GM23338 (cell line): ENCODE measurements at regions not wholly inside any gene's neighbourhood (a gene's known extent, or its start where the extent isn't known, plus 50 kb on each side); places are given as distances from the start of the nearest gene placed in this dataset.

Source experiments
- ATAC-seq: fragments of 200-7000 bp; cut with Tn5 transposase; 3 replicates; pipeline ENCODE4 v1.9.1; 2020
- DNase-seq: peaks from one replicate; pipeline ENCODE4 v3.0.0-alpha.2; 2015; ENCODE audit warnings: low spot score
- H2AFZ ChIP-seq: fragments of 200-600 bp; sonication (generic); 2 replicates; pipeline ENCODE4 v1.8.0; 2016; ENCODE audit warnings: antibody characterized with exemption, mild to moderate bottlenecking, moderate library complexity
- H3F3A ChIP-seq: fragments of 200-600 bp; sonication (generic); replicated peaks from 2 replicates; pipeline ENCODE4 v1.8.0; 2017; ENCODE audit warnings: antibody characterized with exemption, mixed run types, low read depth
- H3K27ac ChIP-seq: fragments of 200-600 bp; sonication (generic); 2 replicates; pipeline ENCODE4 v1.6.1; 2016; ENCODE audit warnings: low read depth
- H3K27me3 ChIP-seq: fragments of 200-600 bp; sonication (generic); 2 replicates; pipeline ENCODE4 v1.8.0; 2016; ENCODE audit warnings: mild to moderate bottlenecking, mixed run types, moderate library complexity; ENCODE audit not compliant: insufficient read depth
- H3K36me3 ChIP-seq: fragments of 200-600 bp; sonication (generic); 2 replicates; pipeline ENCODE4 v1.8.0; 2016; ENCODE audit warnings: mild to moderate bottlenecking; ENCODE audit not compliant: insufficient read depth
- H3K4me1 ChIP-seq: fragments of 200-600 bp; sonication (generic); 2 replicates; pipeline ENCODE4 v1.8.0; 2016; ENCODE audit warnings: mild to moderate bottlenecking, moderate library complexity; ENCODE audit not compliant: insufficient read depth
- H3K4me2 ChIP-seq: fragments of 200-600 bp; sonication (generic); 2 replicates; pipeline ENCODE4 v1.7.1; 2017; ENCODE audit warnings: mixed run types
- H3K4me3 ChIP-seq: fragments of 200-600 bp; sonication (generic); 2 replicates; pipeline ENCODE4 v1.6.1; 2016; ENCODE audit warnings: mixed run types
- H3K79me2 ChIP-seq: fragments of 200-600 bp; sonication (generic); replicated peaks from 2 replicates; pipeline ENCODE4 v1.8.0; 2017; ENCODE audit warnings: mild to moderate bottlenecking; ENCODE audit not compliant: insufficient read depth
- H3K9me2 ChIP-seq: fragments of 200-600 bp; sonication (generic); 2 replicates; pipeline ENCODE4 v1.8.0; 2017; ENCODE audit not compliant: insufficient read depth
- H4K20me1 ChIP-seq: fragments of 200-600 bp; sonication (generic); replicated peaks from 2 replicates; pipeline ENCODE4 v1.8.0; 2017; ENCODE audit warnings: mild to moderate bottlenecking; ENCODE audit not compliant: insufficient read depth
- H3K27ac Mint-ChIP-seq: 2 replicates; pipeline ENCODE4 v1.8.0; 2020; ENCODE audit warnings: inconsistent platforms, mild to moderate bottlenecking, moderate library complexity, mixed read lengths
- H3K27me3 Mint-ChIP-seq: 3 replicates; pipeline ENCODE4 v1.8.0; 2022; ENCODE audit warnings: low read depth, mild to moderate bottlenecking, moderate library complexity, mixed read lengths, inconsistent platforms; ENCODE audit not compliant: insufficient read depth, poor library complexity
- H3K36me3 Mint-ChIP-seq: 3 replicates; pipeline ENCODE4 v1.8.0; 2021; ENCODE audit warnings: low read depth, mild to moderate bottlenecking, inconsistent platforms, moderate library complexity, mixed read lengths
- H3K4me1 Mint-ChIP-seq: 3 replicates; pipeline ENCODE4 v1.8.0; 2020; ENCODE audit warnings: mild to moderate bottlenecking, inconsistent platforms, mixed read lengths
- H3K4me3 Mint-ChIP-seq: 3 replicates; pipeline ENCODE4 v1.8.0; 2021; ENCODE audit warnings: moderate library complexity, mild to moderate bottlenecking, inconsistent platforms, mixed read lengths
- H3K9me3 Mint-ChIP-seq: 3 replicates; pipeline ENCODE4 v1.8.0; 2020; ENCODE audit warnings: moderate library complexity, mild to moderate bottlenecking, inconsistent platforms, mixed read lengths
- CREB1 ChIP-seq: fragments of 250-450 bp; sonication (Bioruptor Pico); IDR thresholded peaks from 2 replicates; pipeline ENCODE4 v1.5.0; 2020; ENCODE audit warnings: low read depth, mild to moderate bottlenecking, moderate library complexity
- ETS1 ChIP-seq: IDR thresholded peaks from 2 replicates; pipeline ENCODE4 v1.6.1; 2016; ENCODE audit warnings: antibody characterized with exemption
- EZH2 ChIP-seq: fragments of 200-600 bp; sonication (generic); IDR thresholded peaks from one replicate; pipeline ENCODE4 v1.8.0; 2017; ENCODE audit warnings: antibody characterized with exemption, mild to moderate bottlenecking, low read depth; ENCODE audit not compliant: unreplicated experiment
- EZH2phosphoT487 ChIP-seq: fragments of 200-600 bp; sonication (generic); IDR thresholded peaks from one replicate; pipeline ENCODE4 v1.8.1; 2018; ENCODE audit warnings: antibody characterized with exemption; ENCODE audit not compliant: unreplicated experiment
- JUNB ChIP-seq: IDR thresholded peaks from one replicate; pipeline ENCODE4 v1.6.1; 2016; ENCODE audit warnings: antibody characterized with exemption; ENCODE audit not compliant: unreplicated experiment
- NANOG ChIP-seq: IDR thresholded peaks from 2 replicates; pipeline ENCODE4 v1.6.1; 2016; ENCODE audit warnings: antibody characterized with exemption, borderline replicate concordance
- POLR2AphosphoS5 ChIP-seq: IDR thresholded peaks from 2 replicates; pipeline ENCODE4 v1.6.1; 2016; ENCODE audit warnings: antibody characterized with exemption, low read depth
- REST ChIP-seq: IDR thresholded peaks from one replicate; pipeline ENCODE4 v1.6.1; 2018; ENCODE audit warnings: antibody characterized with exemption; ENCODE audit not compliant: unreplicated experiment
- STAT1 ChIP-seq: IDR thresholded peaks from one replicate; pipeline ENCODE4 v1.6.1; 2016; ENCODE audit warnings: antibody characterized with exemption; ENCODE audit not compliant: unreplicated experiment
- ZNF114 ChIP-seq: fragments of 250-450 bp; sonication (Bioruptor Pico); IDR thresholded peaks from 2 replicates; pipeline ENCODE4 v1.5.0; 2020; ENCODE audit warnings: mild to moderate bottlenecking, moderate library complexity
- ZNF331 ChIP-seq: fragments of 250-450 bp; sonication (Bioruptor Pico); IDR thresholded peaks from 2 replicates; pipeline ENCODE4 v1.5.0; 2020; ENCODE audit warnings: low read depth, mild to moderate bottlenecking, moderate library complexity
- ZNF462 ChIP-seq: fragments of 250-450 bp; sonication (Bioruptor Pico); IDR thresholded peaks from 2 replicates; pipeline ENCODE4 v1.5.0; 2020; ENCODE audit warnings: mild to moderate bottlenecking, moderate library complexity
- TF ChIP-seq, protein P1 (sequence below), 2 experiments: fragments of 200-600 bp in 1 of 2; sonication (generic) in 1 of 2; conservative IDR thresholded peaks; 2 replicates each; pipeline versions ENCODE4 v1.5.1 to v1.6.1; 2016 to 2017; ENCODE audit warnings: antibody characterized with exemption in 2 of 2, low read depth in 2 of 2, mild to moderate bottlenecking in 2 of 2, moderate library complexity in 1 of 2

DNA sequence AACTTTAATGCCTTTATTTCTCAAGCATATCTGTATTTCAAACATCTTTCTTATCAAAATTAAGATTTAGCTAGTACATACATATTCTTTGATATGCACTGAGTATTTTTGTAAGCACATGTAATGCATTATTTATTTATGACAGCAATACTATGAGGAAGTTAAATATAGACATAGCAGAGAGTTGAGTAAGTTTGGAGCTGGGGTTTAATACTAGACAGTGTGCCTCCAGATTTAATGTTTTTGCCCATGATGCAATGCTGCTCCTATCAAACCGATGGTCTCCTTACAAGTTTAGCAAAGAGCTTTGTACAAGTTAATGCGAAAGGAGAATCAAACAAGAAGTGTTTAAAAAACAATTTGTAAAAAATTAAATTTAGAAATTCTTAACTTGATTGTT lies 826.6 kb upstream of the MGAT4C start:
- no peak overlapping the region for H3K4me3 ChIP-seq

More for the DNA sequence above, 826.6 kb upstream of the MGAT4C start:
- H3K36me3 ChIP-seq = no peaks in the 10 kb centered on the region
- DNase-seq (no peak), ATAC-seq (no peak)
- TF ChIP-seq CREB1 (CRISPR knock-in tag) (no peak), ZNF114 (no peak), JUNB (no peak), ETS1 (no peak), EZH2 (no peak), ZNF462 (CRISPR knock-in tag) (no peak), NANOG (no peak), STAT1 (no peak), POLR2AphosphoS5 (no peak), REST (no peak), ZNF331 (CRISPR knock-in tag) (no peak), EZH2phosphoT487 (no peak)
- TF ChIP-seq, protein P1, sequence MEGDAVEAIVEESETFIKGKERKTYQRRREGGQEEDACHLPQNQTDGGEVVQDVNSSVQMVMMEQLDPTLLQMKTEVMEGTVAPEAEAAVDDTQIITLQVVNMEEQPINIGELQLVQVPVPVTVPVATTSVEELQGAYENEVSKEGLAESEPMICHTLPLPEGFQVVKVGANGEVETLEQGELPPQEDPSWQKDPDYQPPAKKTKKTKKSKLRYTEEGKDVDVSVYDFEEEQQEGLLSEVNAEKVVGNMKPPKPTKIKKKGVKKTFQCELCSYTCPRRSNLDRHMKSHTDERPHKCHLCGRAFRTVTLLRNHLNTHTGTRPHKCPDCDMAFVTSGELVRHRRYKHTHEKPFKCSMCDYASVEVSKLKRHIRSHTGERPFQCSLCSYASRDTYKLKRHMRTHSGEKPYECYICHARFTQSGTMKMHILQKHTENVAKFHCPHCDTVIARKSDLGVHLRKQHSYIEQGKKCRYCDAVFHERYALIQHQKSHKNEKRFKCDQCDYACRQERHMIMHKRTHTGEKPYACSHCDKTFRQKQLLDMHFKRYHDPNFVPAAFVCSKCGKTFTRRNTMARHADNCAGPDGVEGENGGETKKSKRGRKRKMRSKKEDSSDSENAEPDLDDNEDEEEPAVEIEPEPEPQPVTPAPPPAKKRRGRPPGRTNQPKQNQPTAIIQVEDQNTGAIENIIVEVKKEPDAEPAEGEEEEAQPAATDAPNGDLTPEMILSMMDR (conservative IDR thresholded peaks at IDR 0.05; ENCODE audit: low read depth in 2 of 2) = no peak
- H3K27ac ChIP-seq = no peak overlapping the region
- H3K79me2 ChIP-seq = no peaks in the 10 kb centered on the region
- no peaks in the 10 kb centered on the region for H3F3A ChIP-seq
- Mint-ChIP-seq H3K27ac (no peak overlapping the region), H3K27me3 (no peaks in the 10 kb centered on the region), H3K36me3 (no peaks in the 10 kb centered on the region), H3K4me3 (no peak overlapping the region), H3K9me3 (no peaks in the 10 kb centered on the region), H3K4me1 (no peaks in the 10 kb centered on the region; the same call in 2 of the 3 replicates)
- H4K20me1 ChIP-seq = no peaks in the 10 kb centered on the region
- no peaks in the 10 kb centered on the region for H3K9me2 ChIP-seq
- no peak overlapping the region for H2AFZ ChIP-seq
- no peak overlapping the region for H3K4me2 ChIP-seq
- no peaks in the 10 kb centered on the region for H3K27me3 ChIP-seq
- H3K4me1 ChIP-seq = no peaks in the 10 kb centered on the region
